OCI-LY1 (cell line): ENCODE measurements at regions not wholly inside any gene's neighbourhood (a gene's known extent, or its start where the extent isn't known, plus 50 kb on each side); places are given as distances from the start of the nearest gene placed in this dataset.

ENCODE experiments used
- H2AFZ ChIP-seq: fragments of 200-600 bp; sonication (generic), shearing (Covaris generic); 2 replicates; pipeline ENCODE4 v1.6.0; 2014; ENCODE audit warnings: antibody characterized with exemption, mild to moderate bottlenecking, low read length
- H3F3A ChIP-seq: fragments of 200-600 bp; sonication (generic), shearing (Covaris generic); 2 replicates; pipeline ENCODE4 v1.6.0; 2014; ENCODE audit warnings: mild to moderate bottlenecking, antibody characterized with exemption, low read length, moderate library complexity; ENCODE audit not compliant: insufficient read depth
- H3K27ac ChIP-seq: fragments of 200-600 bp; sonication (generic); 2 replicates; pipeline ENCODE4 v1.5.1; 2014; ENCODE audit warnings: low read length, mixed run types, mild to moderate bottlenecking, low read depth; ENCODE audit not compliant: poor library complexity, severe bottlenecking
- H3K27me3 ChIP-seq: fragments of 200-600 bp; sonication (generic); 2 replicates; pipeline ENCODE4 v1.6.0; 2014; ENCODE audit warnings: antibody characterized with exemption, mild to moderate bottlenecking, low read length, moderate library complexity; ENCODE audit not compliant: insufficient read depth
- H3K36me3 ChIP-seq: fragments of 200-600 bp; sonication (generic); 2 replicates; pipeline ENCODE4 v1.6.1; 2014; ENCODE audit warnings: mild to moderate bottlenecking, antibody characterized with exemption, low read length, moderate library complexity, mixed read lengths; ENCODE audit not compliant: insufficient read depth
- H3K4me1 ChIP-seq: fragments of 200-600 bp; sonication (generic); 2 replicates; pipeline ENCODE4 v1.5.1; 2014; ENCODE audit warnings: mild to moderate bottlenecking, low read length, moderate library complexity; ENCODE audit not compliant: insufficient read depth, severe bottlenecking
- H3K4me2 ChIP-seq: fragments of 200-600 bp; sonication (generic), shearing (Covaris generic); 2 replicates; pipeline ENCODE4 v1.6.1; 2014; ENCODE audit warnings: low read length
- H3K4me3 ChIP-seq: fragments of 200-600 bp; sonication (generic); 2 replicates; pipeline ENCODE4 v1.5.1; 2014; ENCODE audit warnings: low read length, low read depth, mild to moderate bottlenecking, mixed read lengths; ENCODE audit not compliant: poor library complexity, severe bottlenecking
- H3K79me2 ChIP-seq: fragments of 200-600 bp; shearing (Covaris generic); 2 replicates; pipeline ENCODE4 v1.6.1; 2016; ENCODE audit warnings: mixed run types, low read length, mixed read lengths; ENCODE audit not compliant: insufficient read depth
- H3K9ac ChIP-seq: fragments of 200-600 bp; sonication (generic), shearing (Covaris generic); 2 replicates; pipeline ENCODE4 v1.6.1; 2014; ENCODE audit warnings: mild to moderate bottlenecking, low read length, mixed read lengths
- H3K9me2 ChIP-seq: fragments of 200-600 bp; sonication (generic), shearing (Covaris generic); 2 replicates; pipeline ENCODE4 v1.6.1; 2014; ENCODE audit warnings: low read depth, mild to moderate bottlenecking, low read length, mixed read lengths
- H3K9me3 ChIP-seq: fragments of 200-600 bp; shearing (Covaris generic); 2 replicates; pipeline ENCODE4 v1.6.1; 2014; ENCODE audit warnings: low read length, mixed read lengths
- H4K20me1 ChIP-seq: fragments of 200-600 bp; sonication (generic), shearing (Covaris generic); 2 replicates; pipeline ENCODE4 v1.6.0; 2016; ENCODE audit warnings: mild to moderate bottlenecking, low read length; ENCODE audit not compliant: insufficient read depth
- EZH2 ChIP-seq: fragments of 200-600 bp; sonication (generic), shearing (Covaris generic); IDR thresholded peaks from 2 replicates; pipeline ENCODE4 v1.8.0; 2017; ENCODE audit warnings: borderline replicate concordance, mixed run types, mild to moderate bottlenecking, antibody characterized with exemption, low read length, moderate library complexity, mixed read lengths
- TF ChIP-seq, protein P1 (sequence below): fragments of 200-600 bp; sonication (generic), shearing (Covaris generic); IDR thresholded peaks from 2 replicates; pipeline ENCODE4 v1.5.1; 2017; ENCODE audit warnings: mild to moderate bottlenecking, antibody characterized with exemption, low read length, moderate library complexity, mixed read lengths

DNA sequence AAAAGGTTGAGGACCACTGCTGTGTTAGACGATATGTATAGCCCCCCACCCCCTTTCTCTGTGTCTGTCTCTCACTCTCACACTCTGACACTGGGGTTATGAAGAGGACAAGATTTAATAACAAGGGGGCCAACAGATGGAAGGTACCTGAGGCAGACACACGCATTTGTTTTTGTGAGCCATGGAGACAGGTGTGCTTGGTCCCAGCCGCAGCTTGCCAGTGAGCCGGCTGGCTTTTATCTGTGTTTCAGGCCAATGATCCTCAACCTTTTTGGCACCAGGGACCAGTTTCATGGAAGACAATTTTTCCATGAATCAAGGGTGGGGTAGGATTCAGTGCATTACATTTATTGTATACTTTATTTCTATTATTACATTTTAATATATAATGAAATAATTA is 394.9 kb upstream of the RGMA start:
- Histone ChIP-seq H3K27me3 (no peaks in the 10 kb centered on the region), H2AFZ (no peak overlapping the region), H3K4me3 (no peak overlapping the region), H3K9ac (no peak overlapping the region), H3F3A (no peaks in the 10 kb centered on the region), H3K79me2 (no peaks in the 10 kb centered on the region), H3K4me1 (no peaks in the 10 kb centered on the region), H4K20me1 (no peaks in the 10 kb centered on the region), H3K4me2 (no peak overlapping the region), H3K27ac (no peak overlapping the region), H3K9me2 (no peaks in the 10 kb centered on the region), H3K9me3 (no peaks in the 10 kb centered on the region), H3K36me3 (no peaks in the 10 kb centered on the region)
- no peak for TF ChIP-seq EZH2
- TF ChIP-seq, protein P1, sequence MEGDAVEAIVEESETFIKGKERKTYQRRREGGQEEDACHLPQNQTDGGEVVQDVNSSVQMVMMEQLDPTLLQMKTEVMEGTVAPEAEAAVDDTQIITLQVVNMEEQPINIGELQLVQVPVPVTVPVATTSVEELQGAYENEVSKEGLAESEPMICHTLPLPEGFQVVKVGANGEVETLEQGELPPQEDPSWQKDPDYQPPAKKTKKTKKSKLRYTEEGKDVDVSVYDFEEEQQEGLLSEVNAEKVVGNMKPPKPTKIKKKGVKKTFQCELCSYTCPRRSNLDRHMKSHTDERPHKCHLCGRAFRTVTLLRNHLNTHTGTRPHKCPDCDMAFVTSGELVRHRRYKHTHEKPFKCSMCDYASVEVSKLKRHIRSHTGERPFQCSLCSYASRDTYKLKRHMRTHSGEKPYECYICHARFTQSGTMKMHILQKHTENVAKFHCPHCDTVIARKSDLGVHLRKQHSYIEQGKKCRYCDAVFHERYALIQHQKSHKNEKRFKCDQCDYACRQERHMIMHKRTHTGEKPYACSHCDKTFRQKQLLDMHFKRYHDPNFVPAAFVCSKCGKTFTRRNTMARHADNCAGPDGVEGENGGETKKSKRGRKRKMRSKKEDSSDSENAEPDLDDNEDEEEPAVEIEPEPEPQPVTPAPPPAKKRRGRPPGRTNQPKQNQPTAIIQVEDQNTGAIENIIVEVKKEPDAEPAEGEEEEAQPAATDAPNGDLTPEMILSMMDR: no peak

DNA sequence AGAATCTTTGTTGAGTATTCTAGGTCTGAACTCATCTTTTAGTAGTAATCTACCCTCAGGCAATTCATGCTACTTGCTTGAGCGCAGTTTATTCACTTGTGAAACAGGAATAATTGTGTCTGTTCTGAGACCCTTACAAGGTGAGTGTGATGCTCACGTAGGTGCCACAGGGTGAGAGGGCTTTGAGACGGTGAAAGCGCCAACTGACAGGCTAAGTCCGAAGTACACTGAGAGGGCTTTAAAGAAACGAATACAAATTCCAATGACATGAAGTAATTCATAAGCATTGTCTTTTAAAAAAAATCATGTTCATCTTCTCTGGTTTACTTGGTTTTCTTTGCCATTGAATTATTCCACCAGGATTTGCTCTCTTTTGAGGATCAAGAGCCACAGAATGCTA is 393.7 kb upstream of the RGMA start:
- Histone ChIP-seq H2AFZ (no peak overlapping the region), H3K36me3 (no peaks in the 10 kb centered on the region), H3K9me2 (no peaks in the 10 kb centered on the region), H3K4me1 (no peaks in the 10 kb centered on the region), H3K4me2 (no peak overlapping the region), H3K27me3 (no peaks in the 10 kb centered on the region), H3K9ac (no peak overlapping the region), H3F3A (no peaks in the 10 kb centered on the region), H3K79me2 (no peaks in the 10 kb centered on the region), H3K27ac (no peak overlapping the region), H3K4me3 (no peak overlapping the region), H4K20me1 (no peaks in the 10 kb centered on the region), H3K9me3 (no peaks in the 10 kb centered on the region)
- TF ChIP-seq, protein P1: no peak
- TF ChIP-seq EZH2: no peak

DNA sequence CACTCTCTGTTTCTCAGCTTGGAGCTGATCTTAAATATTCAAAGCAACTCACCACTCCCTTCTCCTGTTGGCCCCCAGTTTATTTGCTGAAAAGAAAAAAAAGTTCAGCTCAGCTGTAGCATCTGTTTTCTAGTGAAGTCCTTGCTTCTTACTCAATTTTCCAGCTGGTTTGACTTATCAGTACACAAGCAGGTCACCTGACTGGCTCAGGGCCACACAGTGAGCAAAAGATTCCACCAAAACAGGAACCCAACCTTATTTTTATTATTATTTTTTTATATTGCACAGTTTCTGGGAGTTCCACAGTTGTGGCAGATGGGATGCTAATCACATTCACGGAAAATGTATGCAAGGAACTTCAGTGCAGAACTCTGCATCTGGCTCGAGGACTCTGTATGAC is 390.7 kb upstream of the RGMA start:
- Histone ChIP-seq H3K27me3 (no peaks in the 10 kb centered on the region), H2AFZ (no peak overlapping the region), H3K9ac (no peak overlapping the region), H3K4me1 (no peaks in the 10 kb centered on the region), H3K9me3 (no peaks in the 10 kb centered on the region), H3K4me3 (no peak overlapping the region), H3K27ac (no peak overlapping the region), H3K9me2 (no peaks in the 10 kb centered on the region), H3F3A (no peaks in the 10 kb centered on the region), H4K20me1 (no peaks in the 10 kb centered on the region), H3K79me2 (no peaks in the 10 kb centered on the region), H3K36me3 (no peaks in the 10 kb centered on the region), H3K4me2 (no peak overlapping the region)
- TF ChIP-seq EZH2: no peak
- TF ChIP-seq, protein P1: no peak
